ENCODE measurements at regions not wholly inside any gene's neighbourhood (a gene's known extent, or its start where the extent isn't known, plus 50 kb on each side); places are given as distances from the start of the nearest gene placed in this dataset.

GRCh38 chr1:67937651-67938050 lies 104.4 kb upstream of the GNG12 start:
- DNase-seq (ENCODE audit: extremely low spot score) = no peak
- ChIA-PET CTCF (no interaction called here), POLR2A (no interaction called here)
- TF ChIP-seq, protein P1, sequence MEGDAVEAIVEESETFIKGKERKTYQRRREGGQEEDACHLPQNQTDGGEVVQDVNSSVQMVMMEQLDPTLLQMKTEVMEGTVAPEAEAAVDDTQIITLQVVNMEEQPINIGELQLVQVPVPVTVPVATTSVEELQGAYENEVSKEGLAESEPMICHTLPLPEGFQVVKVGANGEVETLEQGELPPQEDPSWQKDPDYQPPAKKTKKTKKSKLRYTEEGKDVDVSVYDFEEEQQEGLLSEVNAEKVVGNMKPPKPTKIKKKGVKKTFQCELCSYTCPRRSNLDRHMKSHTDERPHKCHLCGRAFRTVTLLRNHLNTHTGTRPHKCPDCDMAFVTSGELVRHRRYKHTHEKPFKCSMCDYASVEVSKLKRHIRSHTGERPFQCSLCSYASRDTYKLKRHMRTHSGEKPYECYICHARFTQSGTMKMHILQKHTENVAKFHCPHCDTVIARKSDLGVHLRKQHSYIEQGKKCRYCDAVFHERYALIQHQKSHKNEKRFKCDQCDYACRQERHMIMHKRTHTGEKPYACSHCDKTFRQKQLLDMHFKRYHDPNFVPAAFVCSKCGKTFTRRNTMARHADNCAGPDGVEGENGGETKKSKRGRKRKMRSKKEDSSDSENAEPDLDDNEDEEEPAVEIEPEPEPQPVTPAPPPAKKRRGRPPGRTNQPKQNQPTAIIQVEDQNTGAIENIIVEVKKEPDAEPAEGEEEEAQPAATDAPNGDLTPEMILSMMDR (IDR thresholded peaks at IDR 0.05; ENCODE audit: control extremely low read depth, extremely low read depth, low read depth, missing control alignments) = no peak

DNA sequence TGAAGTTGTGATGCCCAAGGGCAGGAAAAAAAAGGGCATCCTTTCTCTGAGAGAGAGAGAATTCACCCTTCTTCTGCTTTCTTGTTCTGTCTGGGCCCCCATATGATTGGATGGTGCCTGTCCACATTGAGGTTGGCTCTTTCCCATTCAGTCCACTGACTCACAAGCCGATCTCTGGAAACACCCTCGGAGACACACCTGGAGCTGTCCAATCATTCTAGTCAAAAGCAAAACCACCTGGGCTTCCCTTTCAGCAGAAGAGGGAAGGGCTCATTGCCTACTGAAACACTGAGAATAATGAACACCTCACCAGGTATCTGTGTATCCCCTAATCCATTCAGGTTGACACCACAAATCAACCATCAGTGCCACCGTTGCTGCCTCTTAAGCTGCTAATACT lies 103.7 kb upstream of the GNG12 start:
- CTCF ChIA-PET = no interaction called here
- POLR2A ChIA-PET = no interaction called here
- TF ChIP-seq, protein P1 (IDR thresholded peaks at IDR 0.05; ENCODE audit: control extremely low read depth, extremely low read depth, low read depth, missing control alignments) = no peak
- DNase-seq (ENCODE audit: extremely low spot score) = no peak

DNA sequence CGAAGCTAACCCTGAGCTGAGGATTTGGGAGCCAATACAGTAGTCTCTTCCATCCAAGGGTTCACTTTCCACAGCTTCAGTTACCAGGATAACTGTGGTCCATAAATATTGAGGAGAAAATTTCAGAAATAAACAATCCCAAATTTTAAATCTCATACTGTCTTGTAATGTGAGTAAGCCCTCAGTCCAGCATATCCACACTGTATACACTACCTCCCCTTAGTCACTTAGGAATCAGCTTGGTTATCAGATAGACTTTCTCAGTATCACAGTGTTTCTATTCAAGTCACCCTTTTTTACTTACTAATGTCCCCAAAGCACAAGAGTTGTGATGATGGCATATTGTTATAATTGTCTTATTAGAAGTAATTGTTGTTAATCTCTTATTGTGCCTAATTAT lies 102.3 kb upstream of the GNG12 start:
- POLR2A ChIA-PET = no interaction called here
- CTCF ChIA-PET = interaction anchor here (1.1 to 1.6 kb wide), 4 partner anchors 13 to 170 kb away, joined by 3 to 4 read pairs (median 3); no protein-coding TSS in a partner anchor
- TF ChIP-seq, protein P1 (IDR thresholded peaks at IDR 0.05; ENCODE audit: control extremely low read depth, extremely low read depth, low read depth, missing control alignments) = no peak
- no peak for DNase-seq (ENCODE audit: extremely low spot score)

DNA sequence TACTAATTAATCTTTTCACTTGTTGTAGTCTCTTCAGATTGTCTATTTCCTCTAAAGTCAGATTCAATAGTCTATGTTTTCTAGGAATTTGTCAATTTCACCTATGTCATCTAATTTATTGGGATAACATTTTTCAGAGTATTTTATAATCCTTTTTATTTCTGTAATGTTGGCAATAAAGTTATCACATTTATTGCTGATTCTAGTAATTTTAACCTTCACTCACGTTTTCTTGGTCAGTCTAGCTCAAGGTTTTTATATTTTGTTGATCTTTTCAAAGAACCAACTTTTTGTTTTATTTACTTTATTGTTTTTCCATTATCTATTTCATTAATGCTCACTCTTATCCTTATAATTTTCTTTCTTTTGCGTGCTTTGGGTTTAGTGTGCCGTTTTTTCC lies 97.9 kb upstream of the GNG12 start:
- ChIA-PET CTCF (interaction anchor here (2.6 kb wide), 1 partner anchor 9 kb away, joined by 7 read pairs; no protein-coding TSS in a partner anchor), POLR2A (no interaction called here)
- TF ChIP-seq, protein P1 (IDR thresholded peaks at IDR 0.05; ENCODE audit: control extremely low read depth, extremely low read depth, low read depth, missing control alignments) = no peak

GRCh38 chr1:67923074-67923473 lies 89.8 kb upstream of the GNG12 start:
- TF ChIP-seq, protein P1 (IDR thresholded peaks at IDR 0.05; ENCODE audit: control extremely low read depth, extremely low read depth, low read depth, missing control alignments) = no peak

More for the DNA sequence above, 97.9 kb upstream of the GNG12 start:
- DNase-seq (ENCODE audit: extremely low spot score) = no peak

GRCh38 chr1:67921725-67922489 lies 88.6 kb upstream of the GNG12 start:
- CTCF ChIA-PET = interaction anchor here (1.4 to 1.6 kb wide), 2 partner anchors 11 to 46 kb away, joined by 5 to 7 read pairs; no protein-coding TSS in a partner anchor
- POLR2A ChIA-PET = no interaction called here
- TF ChIP-seq, protein P1 (IDR thresholded peaks at IDR 0.05; ENCODE audit: control extremely low read depth, extremely low read depth, low read depth, missing control alignments) = no peak
- no peak for DNase-seq (ENCODE audit: extremely low spot score)

More at GRCh38 chr1:67923074-67923473, 89.8 kb upstream of the GNG12 start:
- no peak for DNase-seq (ENCODE audit: extremely low spot score)
- POLR2A ChIA-PET = no interaction called here
- CTCF ChIA-PET = no interaction called here

Data from GM10248 (cell line).